ENCODE measurements at regions not wholly inside any gene's neighbourhood (a gene's known extent, or its start where the extent isn't known, plus 50 kb on each side); places are given as distances from the start of the nearest gene placed in this dataset.

DNA sequence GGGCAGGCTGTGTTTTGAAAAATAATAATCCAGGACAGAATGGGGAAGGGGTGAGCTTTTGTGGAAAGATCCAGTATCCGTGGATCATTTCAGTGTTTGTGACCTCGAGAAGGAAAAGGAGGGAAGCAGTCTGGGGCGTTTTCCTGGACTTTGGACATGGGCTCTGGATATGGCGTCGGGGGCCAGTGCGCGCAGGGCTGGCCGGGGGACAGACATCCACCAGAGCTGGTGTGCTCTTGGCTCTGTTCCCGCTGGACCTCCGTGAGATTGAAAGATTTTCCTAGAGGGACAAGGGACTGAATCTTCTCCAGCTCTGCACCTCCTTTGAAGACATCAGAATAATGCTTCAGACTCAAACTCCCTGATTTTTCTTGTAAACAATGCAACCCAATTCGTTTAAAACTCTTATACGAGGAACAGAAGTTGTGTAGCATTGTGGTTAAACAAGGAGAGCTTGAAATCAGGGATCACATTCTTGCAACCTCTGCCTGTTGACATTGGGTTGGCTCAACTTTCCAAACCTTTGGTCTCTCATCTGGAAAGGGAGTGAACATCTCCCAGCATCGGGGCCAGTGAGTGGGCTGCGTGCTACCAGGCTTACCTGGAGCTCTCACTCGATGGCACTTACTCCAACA lies 75.9 kb downstream of the C16orf95 start:
- DNase-seq (ENCODE audit: low read depth, low spot score), result no peak

DNA sequence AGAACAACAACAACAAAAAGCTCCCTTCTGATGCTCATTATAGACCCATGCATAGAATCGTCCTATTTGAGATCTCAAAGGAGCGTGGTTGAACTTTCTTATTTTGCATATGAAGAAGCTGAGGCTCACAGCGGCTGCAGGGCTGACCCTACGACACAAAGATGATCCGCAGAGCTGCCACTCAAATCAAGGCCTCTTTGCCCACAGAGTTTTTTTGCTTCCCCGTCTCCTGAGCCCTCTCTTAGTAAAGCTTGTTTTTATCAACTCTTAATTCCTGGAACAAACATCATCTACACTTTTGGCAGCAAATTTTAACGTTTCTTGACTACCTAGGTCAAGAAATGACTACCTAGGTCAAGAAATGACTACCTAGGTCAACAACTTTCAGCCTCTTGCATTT lies 73.7 kb downstream of the C16orf95 start:
- DNase-seq (ENCODE audit: low read depth, low spot score), result no peak

DNA sequence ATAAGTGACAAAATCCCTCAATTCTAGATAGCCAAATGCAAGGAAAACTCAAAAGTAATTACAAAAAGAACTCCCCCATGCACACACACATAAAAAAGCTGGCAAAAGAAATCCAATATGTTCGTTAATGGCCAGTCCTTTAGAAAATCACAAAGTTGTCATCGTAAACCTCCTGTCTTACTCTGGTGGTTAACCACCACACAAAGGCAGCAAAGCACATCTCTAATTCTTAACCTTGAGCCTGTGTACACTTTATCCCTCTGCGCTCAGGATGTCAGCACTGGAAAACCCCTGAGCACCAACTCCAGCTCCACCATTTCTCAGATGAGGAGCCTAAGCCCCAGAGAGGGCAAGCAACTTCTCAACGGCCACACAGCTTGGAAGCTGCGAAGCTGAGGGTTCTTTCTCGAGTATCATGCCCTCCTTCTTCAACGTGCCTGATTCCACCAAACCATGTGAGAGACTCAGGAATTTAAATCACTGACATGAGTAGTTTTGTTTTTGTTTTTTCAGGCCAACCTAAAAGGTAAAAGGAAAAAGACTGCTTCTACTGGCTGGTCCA lies 72.5 kb downstream of the C16orf95 start:
- no peak for DNase-seq (ENCODE audit: low read depth, low spot score)

DNA sequence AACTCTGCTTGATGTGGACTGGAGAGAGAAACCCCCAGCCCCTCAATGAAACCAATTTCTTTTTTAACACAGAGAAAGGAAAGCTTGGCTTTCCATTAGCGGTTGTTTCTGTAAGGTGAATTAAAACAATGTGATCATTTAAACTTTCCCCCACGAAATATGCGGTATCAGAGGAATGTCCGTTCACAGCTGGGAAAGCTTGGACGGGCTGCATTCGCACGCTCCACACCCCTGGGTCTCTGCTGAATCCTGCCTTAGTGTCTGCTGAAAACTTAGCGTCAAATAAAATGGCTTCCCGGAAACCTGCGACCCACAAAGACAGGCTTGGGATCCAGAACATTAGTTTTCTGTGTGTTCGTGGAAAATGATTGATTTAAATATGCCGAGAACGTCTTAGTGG lies 71.7 kb downstream of the C16orf95 start:
- DNase-seq (ENCODE audit: low read depth, low spot score), result no peak

DNA sequence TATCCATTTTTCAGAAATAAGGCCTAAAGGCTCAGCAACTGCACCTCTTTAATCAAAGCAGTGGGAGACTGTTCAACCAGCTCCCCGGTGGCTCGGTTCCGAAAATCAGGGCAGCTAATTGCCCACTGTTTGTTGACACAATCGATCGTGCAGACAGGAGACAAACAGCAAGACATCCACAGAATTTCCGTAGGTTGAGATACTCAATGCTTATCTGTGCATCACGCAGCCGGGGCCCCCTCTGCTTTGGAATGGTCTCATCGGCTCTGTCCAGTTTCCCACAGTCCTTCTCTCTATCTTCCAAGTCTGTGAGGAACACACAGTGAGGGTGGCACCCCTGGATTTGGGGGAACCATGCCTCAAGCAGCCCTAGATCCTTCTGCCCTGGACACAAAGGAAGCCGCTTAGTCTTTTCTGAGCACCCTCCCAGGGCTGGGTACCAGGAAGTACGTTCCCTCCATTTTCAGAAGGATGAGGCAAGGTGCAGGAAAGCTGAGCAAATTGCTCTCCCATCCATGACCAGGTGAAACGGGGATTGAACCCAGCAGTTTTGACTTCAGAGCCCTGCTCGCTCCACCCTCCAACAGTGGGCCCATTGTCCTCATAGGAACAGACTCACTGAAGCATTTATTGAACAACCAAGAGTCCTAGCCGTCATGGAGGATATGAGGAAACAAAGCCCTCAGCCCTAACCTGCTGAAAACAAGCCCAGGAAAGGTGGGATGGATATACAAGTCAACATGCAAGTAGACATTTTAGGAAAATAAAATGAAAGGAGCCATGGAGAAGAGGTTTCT lies 70.7 kb downstream of the C16orf95 start:
- no peak for DNase-seq (ENCODE audit: low read depth, low spot score)

DNA sequence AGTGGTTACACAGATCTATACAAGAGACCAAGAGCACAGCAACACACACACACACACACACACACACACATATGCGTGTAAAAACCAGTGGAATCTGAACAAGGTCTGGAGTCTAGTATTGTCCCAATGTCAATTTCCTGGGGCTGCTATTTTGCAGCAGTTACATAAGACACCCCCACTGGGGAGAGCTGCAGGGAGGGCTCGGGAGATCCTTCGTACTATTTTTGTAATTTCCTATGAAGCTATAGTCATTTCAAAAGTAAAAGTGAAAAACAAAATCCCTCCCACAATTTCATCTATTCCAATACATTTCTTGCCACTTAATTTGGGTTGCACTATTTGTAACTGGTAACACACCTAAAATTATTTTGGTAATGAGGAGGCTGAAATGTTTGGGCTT lies 68.5 kb downstream of the C16orf95 start:
- no peak for DNase-seq (ENCODE audit: low read depth, low spot score)

DNA sequence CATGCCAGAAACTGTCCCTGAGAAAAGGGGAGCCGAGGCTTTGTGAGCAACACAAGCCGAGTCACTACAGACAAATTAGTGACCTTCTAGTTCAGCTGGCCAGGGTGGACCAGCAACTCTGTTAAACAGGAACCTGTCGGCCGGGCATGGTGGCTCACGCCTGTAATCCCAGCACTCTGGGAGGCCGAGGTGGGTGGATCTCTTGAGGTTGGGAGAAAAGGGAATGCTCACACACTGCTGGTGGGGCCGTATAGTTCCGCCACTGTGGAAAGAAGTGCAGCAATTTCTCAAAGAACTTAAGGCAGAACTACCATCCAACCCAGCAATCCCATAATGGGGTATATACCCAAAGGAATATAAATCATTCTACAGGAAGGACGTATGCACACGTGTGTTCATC lies 67.8 kb downstream of the C16orf95 start:
- DNase-seq (ENCODE audit: low read depth, low spot score), result no peak

DNA sequence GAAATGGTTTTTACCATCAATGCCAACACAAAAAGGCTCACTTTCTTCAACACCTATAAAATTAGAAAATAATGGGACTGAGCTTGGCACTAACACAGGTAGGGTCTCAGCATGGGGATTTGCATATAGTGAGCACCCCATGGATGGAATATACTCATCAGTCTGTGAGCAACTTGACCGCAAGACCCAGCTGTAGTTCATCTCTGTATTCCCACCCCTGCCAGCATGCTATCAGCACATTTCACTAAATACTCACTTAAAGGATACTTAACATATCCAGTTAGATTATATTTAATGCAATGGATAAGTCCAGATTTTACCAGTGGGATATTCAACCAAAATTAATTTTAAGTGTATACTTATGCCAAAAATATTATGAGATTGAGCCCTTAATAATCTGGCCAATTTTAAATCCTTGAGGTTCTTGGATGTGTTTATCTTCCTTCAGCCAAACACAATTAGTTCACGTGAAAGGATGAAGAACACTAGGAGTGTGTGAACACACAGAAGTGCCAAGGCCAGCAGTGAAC lies 66.7 kb downstream of the C16orf95 start:
- DNase-seq (ENCODE audit: low read depth, low spot score), result no peak

DNA sequence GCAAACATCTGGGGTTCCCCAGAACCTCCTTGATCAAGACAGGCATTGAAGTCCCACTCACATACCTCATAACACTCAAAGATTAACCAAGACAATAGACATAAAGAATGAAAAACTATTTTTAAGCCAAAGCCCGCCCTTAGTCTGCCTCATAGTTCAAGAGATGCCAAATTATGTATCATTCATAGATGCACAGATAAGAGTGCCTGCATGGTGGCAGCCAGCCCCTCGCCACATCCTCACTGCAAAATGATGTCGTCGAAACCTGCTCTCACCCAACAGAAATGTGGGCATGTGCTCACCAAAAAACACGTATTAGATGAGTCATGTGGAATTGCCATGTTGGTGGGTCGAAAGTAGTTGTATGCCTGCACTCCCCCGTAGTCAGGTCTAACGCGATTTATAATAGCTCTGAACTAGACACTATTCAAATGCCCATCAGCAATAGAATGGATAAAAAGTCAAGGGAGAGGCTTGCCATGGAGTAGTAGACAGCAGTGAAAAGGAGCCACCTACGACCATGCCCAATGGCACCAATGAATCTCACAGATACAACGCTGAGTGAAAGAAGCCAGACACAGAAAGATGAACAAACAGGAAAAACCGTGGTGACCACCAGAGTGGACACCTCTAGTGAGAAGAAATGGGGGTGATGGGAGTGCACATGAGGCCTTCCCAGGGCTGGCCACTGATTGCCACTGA lies 64.8 kb downstream of the C16orf95 start:
- no peak for DNase-seq (ENCODE audit: low read depth, low spot score)

Measured in astrocyte of the hippocampus (primary cell).